GM04503 (cell line): ENCODE measurements at regions not wholly inside any gene's neighbourhood (a gene's known extent, or its start where the extent isn't known, plus 50 kb on each side); places are given as distances from the start of the nearest gene placed in this dataset.
"Not testable (repeated sequence)": the region's sequence is repeated elsewhere in the genome, so short reads cannot be mapped to it uniquely, and the experiment has no call there.

Experiments
- DNase-seq: peaks from one replicate; pipeline ENCODE4 v3.0.0-alpha.2; 2012; ENCODE audit warnings: low read depth

- no peak for DNase-seq
These were observed 156.4 kb downstream of the OSR1 start for GRCh38 chr2:19201911-19202462.

- no peak for DNase-seq
These were observed 160.0 kb downstream of the OSR1 start for GRCh38 chr2:19198381-19198780.

GRCh38 chr2:19195661-19196060 lies 162.8 kb downstream of the OSR1 start:
- no peak for DNase-seq

GRCh38 chr2:19189391-19189790 lies 169.0 kb downstream of the OSR1 start:
- DNase-seq, result no peak

DNA sequence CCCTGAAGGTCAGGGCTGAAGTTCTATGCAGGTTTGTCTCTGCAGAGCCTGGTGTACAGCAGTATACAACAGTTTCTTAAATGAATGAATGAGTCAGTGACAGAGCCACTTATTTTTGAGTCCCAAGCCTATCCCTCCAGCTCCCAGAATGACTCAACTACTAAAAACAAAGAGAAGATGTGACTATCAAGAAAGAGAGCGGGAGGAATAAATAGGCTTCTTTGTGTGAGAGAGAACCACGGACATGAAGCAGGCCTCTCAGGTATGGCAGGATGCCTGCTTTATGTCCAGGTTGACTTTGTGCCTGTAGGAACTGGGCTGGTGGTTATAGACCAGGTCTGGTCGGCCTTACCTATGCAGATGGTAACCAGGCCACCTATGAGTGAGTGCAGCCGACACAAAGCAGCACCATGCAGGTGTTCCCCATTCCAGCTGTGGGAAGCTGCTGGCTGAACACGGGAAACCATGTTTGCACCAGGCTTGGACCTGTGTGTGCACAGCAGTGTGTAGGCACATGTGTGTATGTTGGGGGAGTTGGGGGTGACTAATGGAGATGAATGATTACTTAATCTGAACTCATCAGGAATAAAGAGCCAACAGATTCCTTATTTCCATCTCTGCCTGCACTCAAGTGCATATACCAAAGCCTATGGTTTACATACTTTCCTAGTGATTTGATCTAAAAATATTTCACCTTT lies 171.0 kb downstream of the OSR1 start:
- DNase-seq, result no peak

- no peak for DNase-seq
These were observed 173.3 kb downstream of the OSR1 start for GRCh38 chr2:19185086-19185485.

DNA sequence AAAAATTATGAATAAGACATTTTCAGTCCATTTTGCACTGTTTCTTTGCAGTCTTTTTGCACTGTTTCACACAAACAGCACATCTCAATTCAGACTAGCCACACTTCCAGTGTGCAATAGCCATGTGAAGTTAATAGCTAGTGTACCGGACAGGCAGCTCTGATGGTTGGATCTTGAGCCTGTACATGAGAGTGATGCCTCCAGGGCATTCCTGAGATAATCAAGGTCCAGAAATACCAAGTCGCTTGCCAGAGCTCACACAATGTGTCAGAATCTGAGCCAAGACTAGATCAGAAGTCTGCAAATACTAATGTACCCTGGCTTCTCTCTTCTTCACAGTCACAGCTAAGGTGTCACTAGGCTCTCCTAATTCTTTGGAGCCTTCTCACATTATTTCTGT lies 180.2 kb downstream of the OSR1 start:
- no peak for DNase-seq

GRCh38 chr2:19176977-19177376 lies 181.4 kb downstream of the OSR1 start:
- DNase-seq, result no peak

DNA sequence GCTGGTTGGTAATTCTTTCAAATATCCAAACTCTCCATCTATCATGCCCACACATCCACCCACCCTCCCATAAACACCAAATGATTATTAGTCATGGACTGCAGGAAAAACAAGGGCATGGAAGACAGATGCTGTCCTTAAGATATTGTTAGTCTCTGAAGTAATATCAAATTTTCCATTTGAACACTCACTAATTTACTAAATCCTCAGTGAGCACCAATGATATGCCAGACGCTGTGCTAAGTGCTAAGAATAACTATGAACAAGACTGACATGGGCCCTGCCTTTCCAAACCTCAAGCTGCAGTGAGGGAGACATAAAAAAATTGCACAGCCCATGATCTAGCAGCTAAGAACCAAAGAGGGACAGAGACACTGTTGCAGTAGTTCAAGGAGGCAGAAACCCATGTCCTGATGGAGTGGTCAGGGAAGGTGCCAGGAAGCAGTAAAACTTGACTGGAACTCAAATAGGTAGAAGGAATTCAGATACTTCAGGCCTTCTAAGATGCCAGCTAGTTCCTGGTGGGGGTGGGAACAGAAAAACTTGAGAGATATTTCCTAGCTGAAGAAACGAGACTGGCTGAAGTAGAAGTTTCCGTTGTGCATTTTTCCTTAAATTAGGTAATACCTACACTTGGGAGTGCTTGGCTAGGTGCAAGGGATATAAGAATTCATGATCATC lies 182.1 kb downstream of the OSR1 start:
- DNase-seq, result no peak

GRCh38 chr2:19174176-19174575 lies 184.2 kb downstream of the OSR1 start:
- no peak for DNase-seq

GRCh38 chr2:19171409-19171808 lies 187.0 kb downstream of the OSR1 start:
- no peak for DNase-seq

DNA sequence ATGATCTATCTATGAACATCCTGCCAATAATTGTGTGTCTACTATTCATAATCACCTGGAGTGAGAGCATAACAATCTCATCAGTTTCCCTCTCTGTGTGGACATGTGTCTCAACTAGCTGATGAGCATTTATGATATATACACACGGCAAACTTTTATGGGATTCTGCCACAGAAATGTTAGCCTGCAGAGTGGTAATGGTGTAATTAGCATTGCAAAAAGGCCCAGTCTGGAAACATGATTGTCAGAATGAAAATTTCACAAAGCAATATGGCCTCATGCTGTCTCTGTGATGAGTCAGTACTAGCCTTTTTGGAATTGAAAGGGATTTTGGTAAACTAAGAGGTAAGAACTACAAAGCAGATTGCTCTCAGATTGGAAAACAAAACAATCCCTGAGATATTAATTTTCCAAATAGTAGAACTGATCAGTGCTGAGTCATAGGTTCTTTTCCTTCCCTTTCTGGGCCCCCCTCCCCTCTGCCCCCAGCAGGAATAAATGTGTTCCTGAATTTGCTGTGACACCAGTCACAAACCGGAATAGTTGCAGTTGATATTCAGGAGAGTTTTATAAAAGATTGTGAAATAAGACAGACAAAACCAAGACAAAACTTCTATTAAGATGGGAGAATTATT lies 189.2 kb downstream of the OSR1 start:
- DNase-seq, result no peak

- DNase-seq, result not testable (repeated sequence)
These were observed 194.3 kb downstream of the OSR1 start for GRCh38 chr2:19164099-19164498.

DNA sequence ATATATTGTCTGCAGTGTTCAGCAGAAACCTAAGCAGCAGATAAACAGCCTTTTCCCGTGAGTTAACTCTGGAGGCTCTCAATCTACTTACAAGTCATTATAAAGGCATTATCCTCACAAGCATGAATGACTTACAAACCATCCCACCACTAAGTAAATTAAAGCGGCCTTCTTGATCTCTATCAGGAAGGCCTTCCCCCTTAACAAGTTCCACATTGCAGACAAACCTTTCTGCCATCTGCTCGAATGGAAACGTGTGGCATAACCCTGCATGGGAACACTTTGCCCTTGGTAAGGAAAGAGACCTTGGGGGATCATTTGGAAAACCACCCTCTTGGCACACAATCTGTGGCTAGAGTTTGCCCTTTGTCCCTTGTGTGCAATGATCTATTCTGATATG lies 199.5 kb downstream of the OSR1 start:
- no peak for DNase-seq

DNA sequence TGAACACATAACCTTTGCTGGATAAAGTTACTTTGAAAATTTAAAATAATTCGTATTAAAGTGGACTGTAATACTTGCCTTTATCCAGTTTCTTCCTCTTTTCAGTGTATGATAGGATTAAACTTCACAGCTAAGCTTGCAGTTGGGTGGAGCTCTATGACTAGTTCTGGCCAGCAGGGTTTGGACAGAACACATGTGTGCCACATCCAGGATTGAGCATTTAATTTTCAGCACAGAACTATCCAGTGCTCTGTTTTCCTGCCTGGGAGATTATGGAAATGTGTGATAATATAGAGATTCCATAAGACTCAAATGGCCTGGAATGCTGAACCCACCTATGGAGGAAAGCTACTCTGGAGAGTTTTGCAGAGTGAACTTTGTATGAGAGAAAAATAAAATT lies 200.2 kb downstream of the OSR1 start:
- DNase-seq, result no peak

- DNase-seq, result no peak
These were observed 201.8 kb downstream of the OSR1 start for GRCh38 chr2:19156646-19157045.

DNA sequence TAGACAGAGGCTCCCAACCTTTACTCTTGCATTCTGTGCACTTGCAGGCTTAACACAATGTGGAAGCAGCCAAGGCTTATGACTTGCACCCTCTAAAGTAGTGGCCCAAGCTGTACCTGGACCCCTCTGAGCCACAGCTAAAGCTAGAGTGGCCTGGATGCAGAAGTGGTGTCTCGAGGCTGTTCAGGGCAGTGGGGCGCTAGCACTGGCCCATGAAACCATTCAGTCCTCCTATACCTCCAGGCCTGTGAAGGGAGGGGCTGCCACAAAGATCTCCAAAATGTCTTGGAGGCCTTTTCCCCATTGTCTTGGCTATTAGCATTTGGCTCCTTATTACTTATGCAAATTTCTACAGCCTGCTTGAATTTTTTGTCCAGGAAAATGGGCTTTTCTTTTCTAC lies 207.7 kb downstream of the OSR1 start:
- DNase-seq, result no peak

DNA sequence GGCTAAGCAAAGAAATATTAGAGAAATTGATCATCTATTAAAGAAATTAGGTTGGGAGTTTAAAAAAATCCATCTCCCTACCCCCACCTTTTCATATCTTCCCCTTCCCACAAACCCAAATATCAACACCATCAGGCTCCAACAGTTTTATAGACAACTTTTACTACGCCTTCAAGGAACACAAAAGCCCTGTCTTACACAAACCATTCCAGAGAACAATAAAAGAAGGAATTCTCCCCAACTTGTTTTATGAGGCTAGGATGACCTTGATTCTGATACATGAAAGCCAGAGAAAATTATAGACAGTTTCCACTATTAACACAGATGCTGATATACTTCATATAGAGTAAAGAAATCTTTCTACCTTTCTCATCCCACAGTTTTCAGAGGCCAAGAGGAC lies 211.6 kb downstream of the OSR1 start:
- DNase-seq, result no peak

DNA sequence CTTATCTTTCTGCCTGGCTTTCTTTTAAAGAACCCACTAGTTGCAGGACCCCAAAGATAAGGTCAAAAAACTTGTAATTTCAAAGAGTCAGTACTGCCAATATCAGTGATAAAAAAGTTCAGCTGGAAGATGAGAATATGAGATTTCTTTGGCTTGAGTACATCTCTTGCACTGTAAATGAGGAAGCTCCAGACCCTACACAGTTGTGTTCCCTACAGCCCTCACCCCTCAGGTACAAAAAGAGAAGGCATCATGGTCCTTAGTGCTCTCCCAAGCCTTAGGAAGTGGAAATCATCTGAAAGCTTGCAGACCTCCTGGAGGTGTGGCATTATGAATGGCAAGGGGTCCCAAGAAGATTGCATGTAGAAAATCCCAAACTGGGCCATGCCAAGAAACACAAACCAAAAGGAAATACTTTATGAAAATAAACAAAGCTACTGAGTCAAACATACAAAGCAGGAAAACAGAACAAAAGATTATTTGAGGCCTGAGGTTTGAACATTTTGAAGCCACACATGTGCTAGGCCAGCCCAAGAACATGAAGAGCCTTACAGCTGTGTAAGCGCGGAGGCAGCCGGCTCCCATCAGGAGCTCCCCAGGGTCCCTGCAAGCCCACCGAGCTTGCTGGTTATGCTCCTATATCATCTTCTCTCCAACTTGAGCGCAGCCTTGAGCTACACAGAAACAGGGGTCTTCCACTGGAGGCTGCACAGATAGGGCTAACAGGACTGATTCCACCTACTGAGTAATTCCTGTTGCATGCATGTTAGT lies 217.0 kb downstream of the OSR1 start:
- no peak for DNase-seq

- no peak for DNase-seq
These were observed 217.8 kb downstream of the OSR1 start for GRCh38 chr2:19140463-19141208.

DNA sequence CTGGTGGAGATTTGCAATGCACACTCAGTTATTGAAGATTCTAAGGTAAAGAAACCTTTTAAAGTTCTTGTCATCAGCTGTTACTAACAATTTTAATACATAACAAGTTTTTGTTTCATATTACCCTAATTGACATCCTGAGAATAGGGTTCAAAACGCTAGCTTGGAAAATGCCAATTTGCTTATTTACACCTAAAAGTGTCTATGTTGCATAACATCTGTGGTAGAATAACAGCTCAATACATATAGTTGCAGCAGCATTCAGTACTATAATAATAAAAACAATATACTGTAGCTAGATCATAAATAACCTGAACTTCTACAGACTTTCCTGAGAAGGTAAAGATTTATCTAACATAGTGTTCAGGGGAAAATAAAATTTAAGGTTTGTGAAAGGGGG lies 219.0 kb downstream of the OSR1 start:
- DNase-seq, result no peak
